ENCODE measurements at regions not wholly inside any gene's neighbourhood (a gene's known extent, or its start where the extent isn't known, plus 50 kb on each side); places are given as distances from the start of the nearest gene placed in this dataset.

- Mint-ChIP-seq H3K4me3 (no peak overlapping the region), H3K9me3 (peaks cover 5% of the 10 kb centered on the region), H3K4me1 (no peaks in the 10 kb centered on the region), H3K36me3 (no peaks in the 10 kb centered on the region), H3K27me3 (peaks cover 22% of the 10 kb centered on the region), H3K27ac (no peak overlapping the region)
- no peak for DNase-seq
Observed at GRCh38 chr16:80390046-80390445, 150.7 kb upstream of the DYNLRB2 start.

GRCh38 chr16:80389338-80389737 lies 151.5 kb upstream of the DYNLRB2 start:
- H3K4me3 Mint-ChIP-seq: no peak overlapping the region
- peaks cover 5% of the 10 kb centered on the region for H3K9me3 Mint-ChIP-seq
- DNase-seq: no peak
- no peak overlapping the region for H3K27ac Mint-ChIP-seq
- H3K36me3 Mint-ChIP-seq: no peaks in the 10 kb centered on the region
- peaks cover 25% of the 10 kb centered on the region for H3K27me3 Mint-ChIP-seq
- H3K4me1 Mint-ChIP-seq: no peaks in the 10 kb centered on the region

GRCh38 chr16:80387318-80387921 lies 153.4 kb upstream of the DYNLRB2 start:
- Mint-ChIP-seq H3K27me3 (peaks cover 29% of the 10 kb centered on the region), H3K4me1 (no peaks in the 10 kb centered on the region), H3K36me3 (no peaks in the 10 kb centered on the region), H3K27ac (no peak overlapping the region), H3K4me3 (no peak overlapping the region), H3K9me3 (no peaks in the 10 kb centered on the region)
- no peak for DNase-seq

GRCh38 chr16:80384862-80385261 lies 155.9 kb upstream of the DYNLRB2 start:
- no peak for DNase-seq
- Mint-ChIP-seq H3K27me3 (peaks cover 29% of the 10 kb centered on the region), H3K4me1 (no peaks in the 10 kb centered on the region), H3K36me3 (no peaks in the 10 kb centered on the region), H3K27ac (no peak overlapping the region), H3K4me3 (no peak overlapping the region), H3K9me3 (no peaks in the 10 kb centered on the region)

GRCh38 chr16:80380514-80380913 lies 160.3 kb upstream of the DYNLRB2 start:
- no peak overlapping the region for H3K27ac Mint-ChIP-seq
- no peaks in the 10 kb centered on the region for H3K4me1 Mint-ChIP-seq
- H3K36me3 Mint-ChIP-seq: no peaks in the 10 kb centered on the region
- no peak for DNase-seq
- no peak overlapping the region for H3K4me3 Mint-ChIP-seq
- no peaks in the 10 kb centered on the region for H3K9me3 Mint-ChIP-seq
- peaks cover 13% of the 10 kb centered on the region for H3K27me3 Mint-ChIP-seq

- H3K4me1 Mint-ChIP-seq: no peaks in the 10 kb centered on the region
- H3K27me3 Mint-ChIP-seq: peaks cover 4% of the 10 kb centered on the region
- H3K27ac Mint-ChIP-seq: no peak overlapping the region
- DNase-seq: no peak
- H3K4me3 Mint-ChIP-seq: no peak overlapping the region
- no peaks in the 10 kb centered on the region for H3K36me3 Mint-ChIP-seq
- H3K9me3 Mint-ChIP-seq: peaks cover 3% of the 10 kb centered on the region
Observed at GRCh38 chr16:80377096-80377956, 163.5 kb upstream of the DYNLRB2 start.

- no peaks in the 10 kb centered on the region for H3K36me3 Mint-ChIP-seq
- H3K9me3 Mint-ChIP-seq: peaks cover 3% of the 10 kb centered on the region
- peaks cover 4% of the 10 kb centered on the region for H3K27me3 Mint-ChIP-seq
- H3K4me3 Mint-ChIP-seq: no peak overlapping the region
- no peak for DNase-seq
- no peak overlapping the region for H3K27ac Mint-ChIP-seq
- no peaks in the 10 kb centered on the region for H3K4me1 Mint-ChIP-seq
Observed at GRCh38 chr16:80375973-80376372, 164.8 kb upstream of the DYNLRB2 start.

GRCh38 chr16:80375513-80375912 lies 165.3 kb upstream of the DYNLRB2 start:
- no peaks in the 10 kb centered on the region for H3K36me3 Mint-ChIP-seq
- H3K27ac Mint-ChIP-seq: no peak overlapping the region
- no peak for DNase-seq
- H3K9me3 Mint-ChIP-seq: peaks cover 3% of the 10 kb centered on the region
- no peak overlapping the region for H3K4me3 Mint-ChIP-seq
- H3K27me3 Mint-ChIP-seq: peaks cover 4% of the 10 kb centered on the region
- H3K4me1 Mint-ChIP-seq: no peaks in the 10 kb centered on the region

- Mint-ChIP-seq H3K4me1 (no peaks in the 10 kb centered on the region), H3K27ac (no peak overlapping the region), H3K36me3 (no peaks in the 10 kb centered on the region), H3K9me3 (peaks cover 3% of the 10 kb centered on the region), H3K4me3 (no peak overlapping the region), H3K27me3 (peaks cover 4% of the 10 kb centered on the region)
- DNase-seq: no peak
Observed at GRCh38 chr16:80372341-80372740, 168.5 kb upstream of the DYNLRB2 start.

- Mint-ChIP-seq H3K9me3 (peaks cover 3% of the 10 kb centered on the region), H3K36me3 (no peaks in the 10 kb centered on the region), H3K4me3 (no peak overlapping the region), H3K4me1 (no peaks in the 10 kb centered on the region), H3K27ac (no peak overlapping the region), H3K27me3 (peaks cover 5% of the 10 kb centered on the region)
- DNase-seq: no peak
Observed at GRCh38 chr16:80369138-80369958, 171.4 kb upstream of the DYNLRB2 start.

- Mint-ChIP-seq H3K9me3 (no peaks in the 10 kb centered on the region), H3K27ac (no peak overlapping the region), H3K4me3 (no peak overlapping the region), H3K27me3 (peaks cover 5% of the 10 kb centered on the region), H3K36me3 (no peaks in the 10 kb centered on the region), H3K4me1 (no peaks in the 10 kb centered on the region)
- no peak for DNase-seq
Observed at GRCh38 chr16:80367037-80367658, 173.6 kb upstream of the DYNLRB2 start.

GRCh38 chr16:80366023-80366422 lies 174.8 kb upstream of the DYNLRB2 start:
- no peaks in the 10 kb centered on the region for H3K36me3 Mint-ChIP-seq
- no peaks in the 10 kb centered on the region for H3K4me1 Mint-ChIP-seq
- no peak overlapping the region for H3K4me3 Mint-ChIP-seq
- DNase-seq: no peak
- peaks cover 5% of the 10 kb centered on the region for H3K27me3 Mint-ChIP-seq
- no peaks in the 10 kb centered on the region for H3K9me3 Mint-ChIP-seq
- no peak overlapping the region for H3K27ac Mint-ChIP-seq

GRCh38 chr16:80362816-80363215 lies 178.0 kb upstream of the DYNLRB2 start:
- H3K4me1 Mint-ChIP-seq: no peaks in the 10 kb centered on the region
- H3K4me3 Mint-ChIP-seq: no peak overlapping the region
- peaks cover 5% of the 10 kb centered on the region for H3K27me3 Mint-ChIP-seq
- no peak for DNase-seq
- no peaks in the 10 kb centered on the region for H3K36me3 Mint-ChIP-seq
- no peaks in the 10 kb centered on the region for H3K9me3 Mint-ChIP-seq
- no peak overlapping the region for H3K27ac Mint-ChIP-seq

- Mint-ChIP-seq H3K36me3 (no peaks in the 10 kb centered on the region), H3K4me3 (no peak overlapping the region)
Observed at GRCh38 chr16:80356365-80356764, 184.4 kb upstream of the DYNLRB2 start.

GRCh38 chr16:80355335-80355734 lies 185.5 kb upstream of the DYNLRB2 start:
- DNase-seq: no peak
- Mint-ChIP-seq H3K9me3 (no peaks in the 10 kb centered on the region), H3K36me3 (no peaks in the 10 kb centered on the region), H3K4me1 (no peaks in the 10 kb centered on the region), H3K27me3 (no peaks in the 10 kb centered on the region), H3K27ac (no peak overlapping the region), H3K4me3 (no peak overlapping the region)

More at GRCh38 chr16:80356365-80356764, 184.4 kb upstream of the DYNLRB2 start:
- no peaks in the 10 kb centered on the region for H3K9me3 Mint-ChIP-seq
- no peaks in the 10 kb centered on the region for H3K27me3 Mint-ChIP-seq
- no peak overlapping the region for H3K27ac Mint-ChIP-seq
- no peaks in the 10 kb centered on the region for H3K4me1 Mint-ChIP-seq
- no peak for DNase-seq
